HCT116 (cell line): ENCODE measurements at regions not wholly inside any gene's neighbourhood (a gene's known extent, or its start where the extent isn't known, plus 50 kb on each side); places are given as distances from the start of the nearest gene placed in this dataset.

ENCODE experiments used
- EZH2 ChIP-seq: fragments of 200-600 bp; sonication (generic); IDR thresholded peaks from 2 replicates; pipeline ENCODE4 v1.6.1; 2017; ENCODE audit warnings: antibody characterized with exemption, mixed run types
- POLR2A ChIP-seq: IDR thresholded peaks from 2 replicates; pipeline ENCODE4 v1.7.0; 2011; ENCODE audit warnings: borderline replicate concordance; ENCODE audit not compliant: insufficient read depth, insufficient read length; ENCODE audit errors: extremely low read depth
- POLR2AphosphoS5 ChIP-seq: IDR thresholded peaks from 2 replicates; pipeline ENCODE4 v1.6.1; 2011; ENCODE audit warnings: mild to moderate bottlenecking, low read depth, low read length, moderate library complexity
- TF ChIP-seq, protein P1 (sequence below), 3 experiments: fragments of 200-600 bp in 1 of 3; sonication (generic) in 1 of 3; IDR thresholded peaks in 2 of 3; conservative IDR thresholded peaks in 1 of 3; 2 replicates each; pipeline ENCODE4 v1.5.1; 2012 to 2017; ENCODE audit warnings: low read depth in 2 of 3, low read length in 2 of 3, antibody characterized with exemption in 1 of 3, borderline replicate concordance in 1 of 3, control low read depth in 1 of 3, mild to moderate bottlenecking in 1 of 3, mixed read lengths in 1 of 3, mixed run types in 1 of 3, moderate library complexity in 1 of 3; ENCODE audit not compliant: insufficient read depth in 1 of 3
- TF ChIP-seq, protein P2 (sequence below): IDR thresholded peaks from 2 replicates; pipeline ENCODE4 v1.6.1; 2012

DNA sequence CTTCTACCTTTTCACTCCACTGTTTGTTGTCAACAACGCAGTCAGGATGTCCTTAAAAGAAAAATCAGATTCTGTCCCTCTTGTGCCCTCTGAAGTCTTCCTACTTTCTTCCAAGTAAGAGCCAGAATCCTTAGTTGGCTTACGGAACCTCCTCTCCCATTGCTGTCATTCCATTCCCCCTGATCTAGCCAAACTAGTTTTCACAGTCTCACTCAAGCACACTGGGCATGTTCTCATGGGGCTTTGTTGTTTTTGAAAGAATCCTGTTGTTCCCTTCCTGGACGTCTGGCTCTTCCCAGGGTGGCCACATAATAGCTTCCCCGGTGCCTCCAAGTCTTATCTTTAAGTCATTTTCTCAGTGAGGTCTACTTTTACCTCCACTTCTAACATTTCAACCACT is 158.6 kb upstream of the ELAC2 start:
- no peak for TF ChIP-seq EZH2
- no peak for TF ChIP-seq POLR2AphosphoS5
- TF ChIP-seq POLR2A: no peak
- TF ChIP-seq, protein P1, sequence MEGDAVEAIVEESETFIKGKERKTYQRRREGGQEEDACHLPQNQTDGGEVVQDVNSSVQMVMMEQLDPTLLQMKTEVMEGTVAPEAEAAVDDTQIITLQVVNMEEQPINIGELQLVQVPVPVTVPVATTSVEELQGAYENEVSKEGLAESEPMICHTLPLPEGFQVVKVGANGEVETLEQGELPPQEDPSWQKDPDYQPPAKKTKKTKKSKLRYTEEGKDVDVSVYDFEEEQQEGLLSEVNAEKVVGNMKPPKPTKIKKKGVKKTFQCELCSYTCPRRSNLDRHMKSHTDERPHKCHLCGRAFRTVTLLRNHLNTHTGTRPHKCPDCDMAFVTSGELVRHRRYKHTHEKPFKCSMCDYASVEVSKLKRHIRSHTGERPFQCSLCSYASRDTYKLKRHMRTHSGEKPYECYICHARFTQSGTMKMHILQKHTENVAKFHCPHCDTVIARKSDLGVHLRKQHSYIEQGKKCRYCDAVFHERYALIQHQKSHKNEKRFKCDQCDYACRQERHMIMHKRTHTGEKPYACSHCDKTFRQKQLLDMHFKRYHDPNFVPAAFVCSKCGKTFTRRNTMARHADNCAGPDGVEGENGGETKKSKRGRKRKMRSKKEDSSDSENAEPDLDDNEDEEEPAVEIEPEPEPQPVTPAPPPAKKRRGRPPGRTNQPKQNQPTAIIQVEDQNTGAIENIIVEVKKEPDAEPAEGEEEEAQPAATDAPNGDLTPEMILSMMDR (IDR thresholded peaks at IDR 0.05 in 2 of 3, conservative IDR thresholded peaks at IDR 0.05 in 1 of 3; ENCODE audit: borderline replicate concordance in 1 of 3, insufficient read depth in 1 of 3, low read depth in 2 of 3, low read length in 2 of 3): no peak
- TF ChIP-seq, protein P2, sequence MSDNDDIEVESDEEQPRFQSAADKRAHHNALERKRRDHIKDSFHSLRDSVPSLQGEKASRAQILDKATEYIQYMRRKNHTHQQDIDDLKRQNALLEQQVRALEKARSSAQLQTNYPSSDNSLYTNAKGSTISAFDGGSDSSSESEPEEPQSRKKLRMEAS: no peak
